SK-N-SH treated with all-trans-retinoic acid at 6 μM for 48 hours (cell line): ENCODE measurements at regions not wholly inside any gene's neighbourhood (a gene's known extent, or its start where the extent isn't known, plus 50 kb on each side); places are given as distances from the start of the nearest gene placed in this dataset.
"Not testable (repeated sequence)": the region's sequence is repeated elsewhere in the genome, so short reads cannot be mapped to it uniquely, and the experiment has no call there.

ENCODE experiments used
- ATAC-seq: fragments of 200-7000 bp; cut with Tn5 transposase; 3 replicates; pipeline ENCODE4 v1.9.1; 2020; ENCODE audit warnings: mild to moderate bottlenecking, moderate library complexity
- ARNTL ChIP-seq: fragments of 450-650 bp; formaldehyde crosslinking; IDR thresholded peaks from 2 replicates; pipeline ENCODE4 v1.5.0; 2020; ENCODE audit warnings: low read depth, mild to moderate bottlenecking, moderate library complexity, borderline replicate concordance
- BACH2 ChIP-seq: fragments of 250-450 bp; sonication (Bioruptor Pico); IDR thresholded peaks from 2 replicates; pipeline ENCODE4 v1.9.0; 2021; ENCODE audit warnings: mild to moderate bottlenecking, borderline replicate concordance
- ESRRG ChIP-seq: fragments of 250-450 bp; sonication (Bioruptor Pico); IDR thresholded peaks from 2 replicates; pipeline ENCODE4 v1.6.1; 2021; ENCODE audit warnings: mild to moderate bottlenecking
- GLIS3 ChIP-seq: fragments of 250-450 bp; sonication (Bioruptor Pico); IDR thresholded peaks from 2 replicates; pipeline ENCODE4 v1.5.0; 2020; ENCODE audit warnings: mild to moderate bottlenecking, moderate library complexity
- ISL1 ChIP-seq: fragments of 250-450 bp; sonication (Bioruptor Pico); IDR thresholded peaks from 2 replicates; pipeline ENCODE4 v2.1.2; 2022; ENCODE audit warnings: mild to moderate bottlenecking, moderate library complexity
- OSR1 ChIP-seq: fragments of 250-450 bp; sonication (Bioruptor Pico); IDR thresholded peaks from 2 replicates; pipeline ENCODE4 v1.8.0; 2022; ENCODE audit warnings: moderate library complexity, mild to moderate bottlenecking, inconsistent platforms
- PPARA ChIP-seq: fragments of 250-450 bp; sonication (Bioruptor Pico); IDR thresholded peaks from 2 replicates; pipeline ENCODE4 v1.5.0; 2020; ENCODE audit warnings: mild to moderate bottlenecking, borderline replicate concordance
- RARB ChIP-seq: fragments of 250-450 bp; sonication (Bioruptor Pico); IDR thresholded peaks from 2 replicates; pipeline ENCODE4 v1.8.0; 2021; ENCODE audit warnings: mild to moderate bottlenecking, moderate library complexity
- SNAI2 ChIP-seq: fragments of 250-450 bp; sonication (Bioruptor Pico); IDR thresholded peaks from 2 replicates; pipeline ENCODE4 v1.5.0; 2020; ENCODE audit warnings: mild to moderate bottlenecking, moderate library complexity
- TCF4 ChIP-seq: fragments of 250-450 bp; sonication (Bioruptor Pico); IDR thresholded peaks from 2 replicates; pipeline ENCODE4 v1.8.0; 2021; ENCODE audit warnings: mild to moderate bottlenecking, moderate library complexity, borderline replicate concordance
- TOX ChIP-seq: fragments of 250-450 bp; sonication (Bioruptor Pico); IDR thresholded peaks from 2 replicates; pipeline ENCODE4 v1.8.0; 2021; ENCODE audit warnings: mild to moderate bottlenecking, moderate library complexity, borderline replicate concordance
- ZC3H10 ChIP-seq: fragments of 250-450 bp; sonication (Bioruptor Pico); IDR thresholded peaks from 2 replicates; pipeline ENCODE4 v1.5.1; 2021; ENCODE audit warnings: mild to moderate bottlenecking, moderate library complexity
- ZFP3 ChIP-seq: fragments of 250-450 bp; sonication (Bioruptor Pico); IDR thresholded peaks from 2 replicates; pipeline ENCODE4 v1.5.0; 2020; ENCODE audit warnings: mild to moderate bottlenecking, moderate library complexity
- ZFP30 ChIP-seq: fragments of 450-650 bp; formaldehyde crosslinking; IDR thresholded peaks from 2 replicates; pipeline ENCODE4 v1.5.0; 2022; ENCODE audit warnings: mild to moderate bottlenecking, moderate library complexity
- ZNF565 ChIP-seq: fragments of 450-650 bp; formaldehyde crosslinking; conservative IDR thresholded peaks from 2 replicates; pipeline ENCODE4 v1.5.0; 2020; ENCODE audit warnings: low read depth, mild to moderate bottlenecking, moderate library complexity
- ZNF70 ChIP-seq: fragments of 450-650 bp; formaldehyde crosslinking; IDR thresholded peaks from 2 replicates; pipeline ENCODE4 v1.5.0; 2020; ENCODE audit warnings: mild to moderate bottlenecking, moderate library complexity
- ZNF8 ChIP-seq: fragments of 450-650 bp; formaldehyde crosslinking; IDR thresholded peaks from 2 replicates; pipeline ENCODE4 v1.5.0; 2020; ENCODE audit warnings: mild to moderate bottlenecking, moderate library complexity
- TF ChIP-seq, protein P1 (sequence below): fragments of 250-450 bp; sonication (Bioruptor Pico); IDR thresholded peaks from 2 replicates; pipeline ENCODE4 v1.8.0; 2021; ENCODE audit warnings: low read depth, mild to moderate bottlenecking, moderate library complexity, borderline replicate concordance
- TF ChIP-seq, protein P2 (sequence below): fragments of 250-450 bp; sonication (Bioruptor Pico); IDR thresholded peaks from 2 replicates; pipeline ENCODE4 v1.8.0; 2020; ENCODE audit warnings: mild to moderate bottlenecking, moderate library complexity, borderline replicate concordance
- TF ChIP-seq, protein P3 (sequence below): fragments of 250-450 bp; sonication (Bioruptor Pico); IDR thresholded peaks from 2 replicates; pipeline ENCODE4 v1.5.0; 2020; ENCODE audit warnings: mild to moderate bottlenecking, moderate library complexity
- TF ChIP-seq, protein P4 (sequence below): fragments of 250-450 bp; sonication (Bioruptor Pico); IDR thresholded peaks from 2 replicates; pipeline ENCODE4 v1.5.1; 2020; ENCODE audit warnings: low read depth, mild to moderate bottlenecking, moderate library complexity

DNA sequence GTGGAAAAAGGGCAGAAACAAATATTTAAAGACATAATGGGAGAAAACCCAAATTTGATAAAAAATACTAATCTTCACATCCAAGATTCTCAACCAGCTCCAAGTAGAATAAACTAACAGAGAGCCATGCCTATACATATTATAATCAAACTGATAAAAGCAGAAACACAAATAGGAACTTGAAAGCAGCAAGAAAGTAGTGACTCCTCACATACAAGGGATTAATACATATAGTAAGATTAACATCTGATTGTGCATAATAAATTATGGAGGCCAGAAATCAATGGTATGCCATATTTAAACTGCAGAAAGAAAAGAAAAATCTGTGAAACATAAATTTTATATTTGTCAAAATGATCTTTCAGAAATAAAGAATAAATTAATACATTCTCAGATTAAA, 454.3 kb upstream of the PCDH10 start:
- no peak for ATAC-seq
- TF ChIP-seq, protein P1, sequence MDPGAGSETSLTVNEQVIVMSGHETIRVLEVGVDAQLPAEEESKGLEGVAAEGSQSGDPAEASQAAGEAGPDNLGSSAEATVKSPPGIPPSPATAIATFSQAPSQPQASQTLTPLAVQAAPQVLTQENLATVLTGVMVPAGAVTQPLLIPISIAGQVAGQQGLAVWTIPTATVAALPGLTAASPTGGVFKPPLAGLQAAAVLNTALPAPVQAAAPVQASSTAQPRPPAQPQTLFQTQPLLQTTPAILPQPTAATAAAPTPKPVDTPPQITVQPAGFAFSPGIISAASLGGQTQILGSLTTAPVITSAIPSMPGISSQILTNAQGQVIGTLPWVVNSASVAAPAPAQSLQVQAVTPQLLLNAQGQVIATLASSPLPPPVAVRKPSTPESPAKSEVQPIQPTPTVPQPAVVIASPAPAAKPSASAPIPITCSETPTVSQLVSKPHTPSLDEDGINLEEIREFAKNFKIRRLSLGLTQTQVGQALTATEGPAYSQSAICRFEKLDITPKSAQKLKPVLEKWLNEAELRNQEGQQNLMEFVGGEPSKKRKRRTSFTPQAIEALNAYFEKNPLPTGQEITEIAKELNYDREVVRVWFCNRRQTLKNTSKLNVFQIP (CRISPR knock-in tag) = no peak

DNA sequence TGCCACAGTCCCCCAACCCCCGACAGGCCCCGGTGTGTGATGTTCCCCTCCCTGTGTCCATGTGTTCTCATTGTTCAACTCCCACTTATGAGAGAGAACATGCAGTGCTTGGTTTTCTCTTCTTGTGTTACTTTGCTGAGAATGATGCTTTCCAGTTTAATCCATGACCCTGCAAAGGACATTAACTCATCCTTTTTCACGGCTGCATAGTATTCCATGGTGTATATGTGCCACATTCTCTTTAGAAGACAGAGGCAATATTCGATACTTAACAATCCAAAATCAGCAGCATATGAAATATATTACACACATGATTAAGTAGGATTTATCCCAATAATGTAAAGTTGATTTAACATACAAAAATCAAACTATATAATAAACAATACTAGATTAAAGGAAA, 451.6 kb upstream of the PCDH10 start:
- not testable (repeated sequence) for ATAC-seq

DNA sequence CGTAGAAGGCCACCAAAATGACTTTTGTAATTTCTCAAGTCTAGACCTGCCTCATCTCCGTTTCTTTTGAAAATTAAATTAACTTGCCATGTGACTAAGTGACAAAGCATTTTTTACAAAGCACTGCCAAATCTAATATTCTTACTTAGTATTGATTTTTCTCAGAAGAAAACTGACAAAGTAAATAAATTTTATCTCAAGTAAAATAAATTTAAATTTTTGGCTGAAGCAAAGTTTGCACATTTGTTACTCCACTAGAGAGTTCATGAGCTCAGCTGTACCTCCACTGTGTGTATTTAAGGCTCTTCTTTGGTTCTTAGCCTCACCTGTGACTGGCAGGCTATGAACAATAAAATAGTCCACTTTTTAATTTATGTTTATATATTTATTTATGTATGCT, 441.1 kb upstream of the PCDH10 start:
- TF ChIP-seq OSR1 (CRISPR knock-in tag) (no peak), ZFP30 (CRISPR knock-in tag) (no peak), ISL1 (CRISPR knock-in tag) (no peak)
- TF ChIP-seq, protein P1 (CRISPR knock-in tag) = no peak
- TF ChIP-seq, protein P2, sequence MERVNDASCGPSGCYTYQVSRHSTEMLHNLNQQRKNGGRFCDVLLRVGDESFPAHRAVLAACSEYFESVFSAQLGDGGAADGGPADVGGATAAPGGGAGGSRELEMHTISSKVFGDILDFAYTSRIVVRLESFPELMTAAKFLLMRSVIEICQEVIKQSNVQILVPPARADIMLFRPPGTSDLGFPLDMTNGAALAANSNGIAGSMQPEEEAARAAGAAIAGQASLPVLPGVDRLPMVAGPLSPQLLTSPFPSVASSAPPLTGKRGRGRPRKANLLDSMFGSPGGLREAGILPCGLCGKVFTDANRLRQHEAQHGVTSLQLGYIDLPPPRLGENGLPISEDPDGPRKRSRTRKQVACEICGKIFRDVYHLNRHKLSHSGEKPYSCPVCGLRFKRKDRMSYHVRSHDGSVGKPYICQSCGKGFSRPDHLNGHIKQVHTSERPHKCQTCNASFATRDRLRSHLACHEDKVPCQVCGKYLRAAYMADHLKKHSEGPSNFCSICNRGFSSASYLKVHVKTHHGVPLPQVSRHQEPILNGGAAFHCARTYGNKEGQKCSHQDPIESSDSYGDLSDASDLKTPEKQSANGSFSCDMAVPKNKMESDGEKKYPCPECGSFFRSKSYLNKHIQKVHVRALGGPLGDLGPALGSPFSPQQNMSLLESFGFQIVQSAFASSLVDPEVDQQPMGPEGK (CRISPR knock-in tag) = no peak
- no peak for ATAC-seq

DNA sequence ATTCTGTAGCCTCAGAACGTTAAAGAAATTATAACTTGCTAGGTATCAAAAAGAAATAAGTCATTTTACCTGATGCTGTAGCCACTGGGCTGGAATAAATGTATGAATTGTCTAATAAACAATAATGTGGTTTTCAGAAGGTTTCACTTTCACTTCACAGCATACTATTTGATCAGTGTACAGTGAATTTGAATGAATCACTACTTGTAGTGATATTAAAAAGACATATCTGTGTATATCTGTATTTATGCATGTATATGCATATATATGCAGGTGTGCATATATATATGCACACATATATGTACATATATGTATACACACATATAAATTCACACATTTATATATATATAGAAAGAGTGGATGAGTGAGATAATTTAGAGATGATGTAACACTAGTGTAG, 440.0 kb upstream of the PCDH10 start:
- no peak for ATAC-seq
- TF ChIP-seq ZFP30 (CRISPR knock-in tag) = no peak
- no peak for TF ChIP-seq TOX (CRISPR knock-in tag)
- no peak for TF ChIP-seq ARNTL (CRISPR knock-in tag)
- TF ChIP-seq SNAI2 (CRISPR knock-in tag) = no peak
- no peak for TF ChIP-seq ZNF565
- no peak for TF ChIP-seq RARB (CRISPR knock-in tag)
- no peak for TF ChIP-seq TCF4
- TF ChIP-seq ZC3H10 (CRISPR knock-in tag) = no peak
- no peak for TF ChIP-seq ZNF70 (CRISPR knock-in tag)
- no peak for TF ChIP-seq GLIS3 (CRISPR knock-in tag)
- TF ChIP-seq ISL1 (CRISPR knock-in tag) = no peak
- TF ChIP-seq, protein P3, sequence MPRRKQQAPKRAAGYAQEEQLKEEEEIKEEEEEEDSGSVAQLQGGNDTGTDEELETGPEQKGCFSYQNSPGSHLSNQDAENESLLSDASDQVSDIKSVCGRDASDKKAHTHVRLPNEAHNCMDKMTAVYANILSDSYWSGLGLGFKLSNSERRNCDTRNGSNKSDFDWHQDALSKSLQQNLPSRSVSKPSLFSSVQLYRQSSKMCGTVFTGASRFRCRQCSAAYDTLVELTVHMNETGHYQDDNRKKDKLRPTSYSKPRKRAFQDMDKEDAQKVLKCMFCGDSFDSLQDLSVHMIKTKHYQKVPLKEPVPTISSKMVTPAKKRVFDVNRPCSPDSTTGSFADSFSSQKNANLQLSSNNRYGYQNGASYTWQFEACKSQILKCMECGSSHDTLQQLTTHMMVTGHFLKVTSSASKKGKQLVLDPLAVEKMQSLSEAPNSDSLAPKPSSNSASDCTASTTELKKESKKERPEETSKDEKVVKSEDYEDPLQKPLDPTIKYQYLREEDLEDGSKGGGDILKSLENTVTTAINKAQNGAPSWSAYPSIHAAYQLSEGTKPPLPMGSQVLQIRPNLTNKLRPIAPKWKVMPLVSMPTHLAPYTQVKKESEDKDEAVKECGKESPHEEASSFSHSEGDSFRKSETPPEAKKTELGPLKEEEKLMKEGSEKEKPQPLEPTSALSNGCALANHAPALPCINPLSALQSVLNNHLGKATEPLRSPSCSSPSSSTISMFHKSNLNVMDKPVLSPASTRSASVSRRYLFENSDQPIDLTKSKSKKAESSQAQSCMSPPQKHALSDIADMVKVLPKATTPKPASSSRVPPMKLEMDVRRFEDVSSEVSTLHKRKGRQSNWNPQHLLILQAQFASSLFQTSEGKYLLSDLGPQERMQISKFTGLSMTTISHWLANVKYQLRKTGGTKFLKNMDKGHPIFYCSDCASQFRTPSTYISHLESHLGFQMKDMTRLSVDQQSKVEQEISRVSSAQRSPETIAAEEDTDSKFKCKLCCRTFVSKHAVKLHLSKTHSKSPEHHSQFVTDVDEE (CRISPR knock-in tag) = no peak

DNA sequence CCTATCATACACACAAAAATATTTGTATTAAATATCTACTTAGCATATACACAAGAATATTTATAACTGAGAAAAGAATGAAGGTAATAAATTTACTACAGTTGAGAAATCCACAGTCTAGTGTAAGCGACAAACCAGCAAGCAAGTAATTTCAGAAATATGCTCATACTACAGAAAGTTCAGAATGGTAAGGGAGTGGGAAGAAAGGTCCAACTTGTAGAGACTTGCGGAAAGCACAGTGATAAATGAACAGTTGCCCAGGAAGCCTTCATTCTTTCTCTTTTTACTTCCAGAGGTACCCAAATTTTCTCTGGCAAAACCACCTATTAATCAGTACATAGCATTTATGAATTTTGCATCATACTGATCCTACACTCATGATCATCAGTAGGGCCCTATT, 438.1 kb upstream of the PCDH10 start:
- no peak for ATAC-seq
- no peak for TF ChIP-seq ESRRG (CRISPR knock-in tag)
- no peak for TF ChIP-seq RARB (CRISPR knock-in tag)
- TF ChIP-seq ZFP3 (CRISPR knock-in tag) = no peak
- no peak for TF ChIP-seq ZNF565

DNA sequence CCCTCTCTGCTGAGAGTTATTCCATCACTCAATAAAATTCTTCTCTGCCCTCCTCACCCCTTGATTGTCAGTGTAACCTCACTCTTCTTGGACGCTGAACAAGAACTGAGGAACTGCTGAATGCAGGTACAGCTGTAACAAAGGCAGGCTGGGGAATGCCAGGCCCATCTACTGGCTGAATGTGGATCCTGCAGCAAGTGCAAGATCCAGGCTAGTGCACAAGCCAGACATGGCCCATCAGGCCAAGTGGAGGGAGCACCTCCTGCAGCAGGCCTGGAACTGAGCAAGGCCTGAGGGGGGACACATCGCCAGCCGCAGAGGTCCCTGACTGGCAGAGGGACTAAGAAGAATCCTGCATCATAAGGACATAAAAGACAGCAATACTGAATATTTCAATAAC, 411.8 kb upstream of the PCDH10 start:
- no peak for ATAC-seq
- TF ChIP-seq ZNF8 (CRISPR knock-in tag) (no peak), SNAI2 (CRISPR knock-in tag) (no peak), ZFP3 (CRISPR knock-in tag) (no peak), ZC3H10 (CRISPR knock-in tag) (no peak), TCF4 (no peak), PPARA (no peak), TOX (CRISPR knock-in tag) (no peak), OSR1 (CRISPR knock-in tag) (no peak), GLIS3 (CRISPR knock-in tag) (no peak), BACH2 (CRISPR knock-in tag) (no peak)
- TF ChIP-seq, protein P4, sequence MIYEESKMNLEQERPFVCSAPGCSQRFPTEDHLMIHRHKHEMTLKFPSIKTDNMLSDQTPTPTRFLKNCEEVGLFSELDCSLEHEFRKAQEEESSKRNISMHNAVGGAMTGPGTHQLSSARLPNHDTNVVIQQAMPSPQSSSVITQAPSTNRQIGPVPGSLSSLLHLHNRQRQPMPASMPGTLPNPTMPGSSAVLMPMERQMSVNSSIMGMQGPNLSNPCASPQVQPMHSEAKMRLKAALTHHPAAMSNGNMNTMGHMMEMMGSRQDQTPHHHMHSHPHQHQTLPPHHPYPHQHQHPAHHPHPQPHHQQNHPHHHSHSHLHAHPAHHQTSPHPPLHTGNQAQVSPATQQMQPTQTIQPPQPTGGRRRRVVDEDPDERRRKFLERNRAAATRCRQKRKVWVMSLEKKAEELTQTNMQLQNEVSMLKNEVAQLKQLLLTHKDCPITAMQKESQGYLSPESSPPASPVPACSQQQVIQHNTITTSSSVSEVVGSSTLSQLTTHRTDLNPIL (CRISPR knock-in tag) = no peak
- TF ChIP-seq, protein P3 (CRISPR knock-in tag) = no peak
